ENCODE measurements at regions not wholly inside any gene's neighbourhood (a gene's known extent, or its start where the extent isn't known, plus 50 kb on each side); places are given as distances from the start of the nearest gene placed in this dataset.

DNA sequence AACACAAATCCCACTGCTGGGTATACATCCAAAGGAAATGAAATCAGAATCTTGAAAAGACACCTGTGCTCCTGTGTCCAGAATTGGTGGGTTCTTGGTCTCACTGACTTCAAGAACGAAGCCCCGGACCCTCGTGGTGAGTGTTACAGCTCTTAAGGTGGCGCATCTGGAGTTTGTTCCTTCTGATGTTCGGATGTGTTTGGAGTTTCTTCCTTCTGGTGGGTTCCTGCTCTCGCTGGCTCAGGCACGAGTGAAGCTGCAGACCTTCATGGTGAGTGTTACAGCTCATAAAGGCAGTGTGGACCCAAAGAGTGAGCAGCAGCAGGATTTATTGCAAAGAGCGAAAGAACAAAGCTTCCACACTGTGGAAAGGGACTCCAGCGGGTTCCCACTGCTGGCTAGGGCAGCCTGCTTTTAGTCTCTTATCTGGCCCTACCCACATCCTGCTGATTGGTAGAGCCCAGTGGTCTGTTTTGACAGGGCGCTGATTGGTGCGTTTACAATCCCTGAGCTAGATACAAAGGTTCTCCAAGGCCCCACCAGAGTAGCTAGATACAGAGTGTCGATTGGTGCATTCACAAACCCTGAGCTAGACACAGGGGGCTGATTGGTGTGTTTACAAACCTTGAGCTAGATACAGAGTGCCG, 80.0 kb upstream of the RGPD4 start (continued):
- TF ChIP-seq, protein P1, sequence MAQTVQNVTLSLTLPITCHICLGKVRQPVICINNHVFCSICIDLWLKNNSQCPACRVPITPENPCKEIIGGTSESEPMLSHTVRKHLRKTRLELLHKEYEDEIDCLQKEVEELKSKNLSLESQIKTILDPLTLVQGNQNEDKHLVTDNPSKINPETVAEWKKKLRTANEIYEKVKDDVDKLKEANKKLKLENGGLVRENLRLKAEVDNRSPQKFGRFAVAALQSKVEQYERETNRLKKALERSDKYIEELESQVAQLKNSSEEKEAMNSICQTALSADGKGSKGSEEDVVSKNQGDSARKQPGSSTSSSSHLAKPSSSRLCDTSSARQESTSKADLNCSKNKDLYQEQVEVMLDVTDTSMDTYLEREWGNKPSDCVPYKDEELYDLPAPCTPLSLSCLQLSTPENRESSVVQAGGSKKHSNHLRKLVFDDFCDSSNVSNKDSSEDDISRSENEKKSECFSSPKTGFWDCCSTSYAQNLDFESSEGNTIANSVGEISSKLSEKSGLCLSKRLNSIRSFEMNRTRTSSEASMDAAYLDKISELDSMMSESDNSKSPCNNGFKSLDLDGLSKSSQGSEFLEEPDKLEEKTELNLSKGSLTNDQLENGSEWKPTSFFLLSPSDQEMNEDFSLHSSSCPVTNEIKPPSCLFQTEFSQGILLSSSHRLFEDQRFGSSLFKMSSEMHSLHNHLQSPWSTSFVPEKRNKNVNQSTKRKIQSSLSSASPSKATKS (CRISPR knock-in tag; IDR thresholded peaks at IDR 0.05) = 0 out of 2 replicates have a peak, but pooled peaks have one; percentile 30
- TF ChIP-seq GTF2E2 (tag; IDR thresholded peaks at IDR 0.05) = peak; percentile 50; the same call in 1 of the 2 replicates
- TF ChIP-seq LEF1 (IDR thresholded peaks at IDR 0.05) = peak; percentile 34; the same call in 1 of the 2 replicates
- 0 out of 2 replicates have a peak, but pooled peaks have one; percentile 6 for TF ChIP-seq ZSCAN29 (IDR thresholded peaks at IDR 0.05)
- TF ChIP-seq ZNF444 (CRISPR knock-in tag; IDR thresholded peaks at IDR 0.05) = 0 out of 2 replicates have a peak, but pooled peaks have one; percentile 5
- peak; percentile 61 for TF ChIP-seq PKNOX1 (IDR thresholded peaks at IDR 0.05)
- peak; percentile 87; the same call in 1 of the 2 replicates for TF ChIP-seq THAP12 (CRISPR knock-in tag; IDR thresholded peaks at IDR 0.05)
- peak; percentile 63; the same call in 1 of the 2 replicates for TF ChIP-seq ZNF431 (CRISPR knock-in tag; IDR thresholded peaks at IDR 0.05)
- TF ChIP-seq NFIC (IDR thresholded peaks at IDR 0.05) = peak; percentile 55
- 0 out of 2 replicates have a peak, but pooled peaks have one; percentile 54 for TF ChIP-seq MEF2A (IDR thresholded peaks at IDR 0.05; ENCODE audit: control insufficient read depth, low read depth, low read length)
- TF ChIP-seq, protein P2, sequence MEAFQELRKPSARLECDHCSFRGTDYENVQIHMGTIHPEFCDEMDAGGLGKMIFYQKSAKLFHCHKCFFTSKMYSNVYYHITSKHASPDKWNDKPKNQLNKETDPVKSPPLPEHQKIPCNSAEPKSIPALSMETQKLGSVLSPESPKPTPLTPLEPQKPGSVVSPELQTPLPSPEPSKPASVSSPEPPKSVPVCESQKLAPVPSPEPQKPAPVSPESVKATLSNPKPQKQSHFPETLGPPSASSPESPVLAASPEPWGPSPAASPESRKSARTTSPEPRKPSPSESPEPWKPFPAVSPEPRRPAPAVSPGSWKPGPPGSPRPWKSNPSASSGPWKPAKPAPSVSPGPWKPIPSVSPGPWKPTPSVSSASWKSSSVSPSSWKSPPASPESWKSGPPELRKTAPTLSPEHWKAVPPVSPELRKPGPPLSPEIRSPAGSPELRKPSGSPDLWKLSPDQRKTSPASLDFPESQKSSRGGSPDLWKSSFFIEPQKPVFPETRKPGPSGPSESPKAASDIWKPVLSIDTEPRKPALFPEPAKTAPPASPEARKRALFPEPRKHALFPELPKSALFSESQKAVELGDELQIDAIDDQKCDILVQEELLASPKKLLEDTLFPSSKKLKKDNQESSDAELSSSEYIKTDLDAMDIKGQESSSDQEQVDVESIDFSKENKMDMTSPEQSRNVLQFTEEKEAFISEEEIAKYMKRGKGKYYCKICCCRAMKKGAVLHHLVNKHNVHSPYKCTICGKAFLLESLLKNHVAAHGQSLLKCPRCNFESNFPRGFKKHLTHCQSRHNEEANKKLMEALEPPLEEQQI (IDR thresholded peaks at IDR 0.05) = peak; percentile 84; the same call in 1 of the 2 replicates

Measured in K562 (cell line).